ENCODE measurements at regions not wholly inside any gene's neighbourhood (a gene's known extent, or its start where the extent isn't known, plus 50 kb on each side); places are given as distances from the start of the nearest gene placed in this dataset.
"Not testable (repeated sequence)": the region's sequence is repeated elsewhere in the genome, so short reads cannot be mapped to it uniquely, and the experiment has no call there.

DNA sequence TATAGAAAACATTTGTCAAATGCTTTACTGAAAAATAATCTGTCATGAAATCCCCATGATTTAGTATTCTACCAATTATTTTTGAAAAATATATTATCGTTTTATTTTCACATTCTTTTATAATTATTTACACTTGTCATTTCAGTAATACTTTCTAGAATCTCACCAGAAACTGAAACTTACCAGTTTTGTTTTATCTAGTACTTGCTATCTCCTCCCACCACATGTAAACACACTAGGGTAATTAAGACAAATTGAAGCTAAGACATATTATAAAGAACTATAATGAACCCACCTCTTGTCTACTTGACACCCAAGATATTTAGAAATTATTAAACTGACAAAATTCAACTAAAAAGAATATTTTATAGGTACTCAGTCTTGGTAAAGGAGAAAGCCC is 51.5 kb upstream of the GRM3 start:
- DNase-seq: no peak

DNA sequence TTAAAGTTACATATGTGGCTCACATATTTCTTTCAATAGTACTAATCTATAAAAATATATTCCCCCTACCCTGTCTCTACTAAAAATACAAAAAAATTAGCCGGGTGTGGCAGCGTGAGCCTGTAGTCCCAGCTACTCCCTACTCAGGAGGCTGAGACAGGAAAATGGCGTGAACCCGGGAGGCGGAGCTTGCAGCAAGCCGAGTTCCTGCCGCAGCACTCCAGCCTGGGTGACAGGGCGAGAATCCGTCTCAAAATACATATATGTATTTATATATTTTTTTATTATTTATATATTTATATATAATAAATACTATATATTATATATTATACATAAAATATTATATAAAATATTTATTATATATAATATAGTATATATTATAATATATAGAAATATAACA is 69.7 kb upstream of the GRM3 start:
- no peak for DNase-seq

DNA sequence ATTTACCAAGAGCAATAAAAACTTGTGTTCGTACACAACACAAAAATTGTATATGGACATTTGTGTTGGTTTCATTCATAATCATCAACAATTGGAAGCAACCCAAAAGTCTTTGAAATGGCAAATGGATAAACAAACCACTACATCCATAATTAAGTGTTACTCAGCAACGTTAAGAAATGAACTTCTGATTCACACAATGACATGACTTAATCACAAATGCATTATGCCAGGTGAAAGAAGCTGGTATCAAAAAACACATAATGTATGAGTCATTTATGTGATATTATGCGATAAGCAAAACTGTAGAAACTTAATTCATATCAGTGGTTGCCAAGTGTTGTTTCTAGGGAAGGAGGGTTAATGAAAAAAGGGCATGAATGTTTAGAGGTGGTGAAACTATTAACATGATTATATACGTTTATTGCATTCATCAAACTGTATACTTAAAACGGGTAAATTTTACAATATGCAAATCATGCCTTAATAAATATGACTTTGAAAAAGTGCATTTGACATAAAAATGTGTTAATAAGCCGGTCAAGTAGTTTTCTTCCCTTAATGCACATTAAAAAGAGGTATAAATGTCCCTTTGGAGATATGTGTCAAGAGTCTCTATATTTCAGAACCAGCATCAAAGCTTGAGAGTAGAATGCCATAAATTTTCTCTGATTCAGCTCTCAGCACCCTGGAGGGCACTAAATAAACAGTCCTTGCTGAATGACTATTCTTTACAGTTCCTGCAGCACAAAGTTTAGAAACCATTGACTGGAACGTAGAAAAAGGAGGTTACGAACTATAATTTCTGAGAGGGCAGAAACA is 84.8 kb upstream of the GRM3 start:
- no peak for DNase-seq

DNA sequence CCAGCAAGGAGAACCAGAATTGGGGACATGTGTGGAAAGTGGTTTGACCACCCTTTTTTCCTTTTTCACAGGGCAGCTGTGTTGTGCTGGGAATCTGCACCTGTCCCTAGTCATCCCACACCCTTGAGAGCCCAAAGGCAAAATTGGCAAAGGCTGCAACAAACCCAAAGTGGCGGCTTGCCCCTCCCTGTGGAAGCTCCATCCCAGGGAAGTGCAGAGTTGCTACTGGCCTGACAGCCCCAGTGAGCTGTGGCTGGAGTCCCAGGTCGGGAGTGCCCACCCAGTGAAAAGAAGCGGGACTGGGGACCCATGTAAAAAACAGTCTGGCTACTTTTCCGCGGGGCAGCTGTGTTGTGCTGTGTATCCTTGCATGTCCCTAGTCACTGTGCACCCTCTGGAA is 109.1 kb upstream of the GRM3 start:
- no peak for DNase-seq

DNA sequence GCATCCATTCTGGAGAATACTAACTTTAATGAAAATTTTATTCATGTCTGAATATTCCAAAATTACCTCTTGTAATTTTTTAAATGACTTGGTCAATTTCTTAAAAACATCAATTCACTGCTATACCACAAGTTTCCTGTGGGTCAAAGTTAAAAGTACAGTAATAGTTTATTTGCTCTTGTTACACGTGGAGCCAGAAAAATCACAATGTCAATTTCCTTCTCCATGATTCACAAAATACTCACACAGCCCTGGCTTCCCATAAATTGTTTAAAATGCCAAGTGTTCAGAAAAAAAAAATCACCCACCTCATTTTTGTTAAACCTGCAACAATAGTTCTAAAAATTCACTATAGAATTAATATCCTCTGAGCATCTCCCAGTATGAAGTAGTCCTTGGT is 139.5 kb upstream of the GRM3 start:
- DNase-seq: no peak

DNA sequence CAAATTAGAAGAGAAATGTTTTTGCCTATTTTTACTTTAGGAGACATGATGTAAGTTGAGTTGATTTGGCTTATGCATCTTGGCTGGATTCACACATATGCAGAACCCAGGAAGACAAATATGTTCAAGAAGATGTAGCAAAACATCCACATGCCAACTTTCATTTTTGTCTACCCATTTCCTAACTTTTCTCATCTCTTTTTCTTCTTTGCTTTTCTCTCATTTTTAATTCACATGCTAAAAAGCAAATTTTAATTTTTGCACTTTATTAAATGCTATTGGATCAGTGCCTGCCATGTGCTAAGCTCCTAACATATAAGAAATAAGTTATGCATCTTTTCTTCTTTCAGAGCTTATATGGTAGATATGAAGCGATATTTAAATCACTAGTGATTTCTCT is 143.7 kb upstream of the GRM3 start:
- no peak for DNase-seq

DNA sequence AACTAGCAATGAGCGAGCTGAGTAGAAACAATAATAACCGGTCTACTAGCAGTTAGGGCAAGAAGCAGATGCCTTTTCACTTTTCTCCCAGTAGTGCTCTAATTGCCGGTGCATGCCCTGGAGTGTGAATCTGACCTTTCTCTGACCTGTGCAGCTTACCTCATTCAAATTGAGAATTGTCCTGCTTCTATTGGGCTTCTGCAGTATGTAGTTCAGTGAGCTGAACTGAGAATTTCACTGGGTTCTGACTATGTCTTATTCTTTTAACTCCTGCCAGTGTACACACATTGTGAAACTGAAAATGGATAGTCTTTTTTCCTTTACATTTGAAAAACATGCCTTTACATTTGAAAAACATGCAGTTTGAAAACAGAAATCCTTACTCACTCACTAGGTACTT is 157.9 kb upstream of the GRM3 start:
- DNase-seq: no peak

DNA sequence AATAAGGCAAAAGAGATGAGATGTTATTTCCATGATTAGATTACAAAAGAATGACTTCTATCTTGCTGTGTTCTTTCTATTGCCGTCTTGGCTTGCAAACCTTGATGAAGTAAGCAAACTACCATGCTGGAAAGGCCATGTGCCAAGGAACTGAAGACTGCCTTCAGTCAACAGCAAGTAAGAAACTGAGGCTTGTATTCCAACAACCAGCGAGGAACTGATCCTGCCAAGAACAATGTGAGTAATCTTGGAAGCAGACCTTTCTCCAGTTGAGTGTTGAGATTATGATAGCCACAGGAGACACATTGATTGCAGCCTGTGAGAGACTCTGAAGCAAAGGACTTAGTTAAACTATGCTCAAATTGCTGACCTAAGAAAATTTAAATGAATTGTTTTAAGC is 164.6 kb upstream of the GRM3 start:
- DNase-seq: no peak

DNA sequence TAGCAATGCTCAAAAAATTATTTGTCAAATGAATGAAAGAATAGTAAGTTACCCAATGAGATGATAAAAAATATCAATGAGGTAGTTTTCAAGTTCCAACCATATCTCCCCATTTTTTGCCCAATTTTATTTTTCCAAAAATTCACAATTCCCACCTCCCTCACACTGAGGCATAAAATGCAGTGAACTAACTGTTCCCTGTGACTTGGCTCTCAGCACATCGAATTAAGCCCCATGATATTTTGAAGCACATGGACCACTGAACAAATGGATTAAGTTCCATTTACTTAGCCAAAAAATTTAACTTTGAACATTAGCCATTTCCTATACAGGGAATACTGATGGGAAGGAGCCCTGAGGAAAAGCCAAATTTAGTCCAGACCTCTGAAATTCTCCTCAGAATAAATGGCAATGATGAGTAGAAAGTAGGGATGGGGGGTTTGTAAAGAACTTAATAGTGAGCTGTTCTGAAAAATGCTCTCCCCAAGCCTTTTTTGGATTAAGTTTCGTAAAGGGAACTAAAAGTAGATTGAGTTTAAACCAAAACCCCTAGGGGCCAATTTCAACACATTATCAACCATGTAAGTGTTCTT is 166.3 kb upstream of the GRM3 start:
- DNase-seq: no peak

DNA sequence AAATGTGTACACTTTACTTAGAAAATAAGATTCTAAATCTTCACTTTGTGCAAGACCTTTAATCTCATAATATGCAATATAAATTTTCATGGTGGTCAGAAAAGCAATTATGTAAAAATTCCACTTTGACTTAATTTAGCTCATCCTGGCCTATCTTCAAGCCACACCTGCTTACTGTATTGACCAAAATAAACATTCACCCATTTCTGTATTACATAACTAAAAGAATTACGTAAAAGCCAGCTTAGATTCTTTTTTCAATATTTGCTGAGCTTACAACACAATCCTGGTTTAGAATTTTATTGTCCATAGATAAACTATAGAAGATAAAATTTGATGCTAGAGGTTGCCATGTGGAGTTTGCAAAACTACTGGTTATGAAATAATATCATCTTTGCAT is 172.9 kb upstream of the GRM3 start:
- DNase-seq: no peak

DNA sequence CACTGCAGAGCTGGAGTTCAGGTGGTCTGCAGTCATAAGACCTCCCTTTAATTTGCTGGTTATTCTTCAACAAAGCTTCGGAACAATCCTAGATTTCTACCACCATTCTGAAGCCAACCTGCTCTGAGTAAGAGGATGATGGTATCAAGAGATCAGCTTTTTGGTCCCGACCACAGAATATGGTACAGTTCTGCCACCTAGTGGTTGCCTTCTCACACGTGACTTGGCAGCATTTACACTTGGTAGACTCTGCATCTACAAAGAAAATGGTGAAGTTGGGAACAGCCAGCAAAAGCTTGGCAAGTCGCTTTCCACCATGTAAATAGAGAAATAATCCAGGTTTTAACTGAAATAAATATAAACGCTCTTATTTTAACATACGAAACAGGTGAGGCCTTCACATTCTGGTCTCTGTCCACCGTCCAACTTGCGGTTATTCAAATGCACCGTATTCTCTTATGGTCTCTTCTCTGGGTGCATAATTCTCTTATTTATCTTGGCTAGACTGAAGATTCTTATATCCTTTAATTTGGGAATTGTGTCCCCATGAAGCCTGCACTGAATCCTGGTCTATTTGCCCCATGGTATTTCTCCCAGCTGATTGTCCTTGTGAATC is 173.9 kb upstream of the GRM3 start:
- peak; percentile 34 to 67 for DNase-seq

DNA sequence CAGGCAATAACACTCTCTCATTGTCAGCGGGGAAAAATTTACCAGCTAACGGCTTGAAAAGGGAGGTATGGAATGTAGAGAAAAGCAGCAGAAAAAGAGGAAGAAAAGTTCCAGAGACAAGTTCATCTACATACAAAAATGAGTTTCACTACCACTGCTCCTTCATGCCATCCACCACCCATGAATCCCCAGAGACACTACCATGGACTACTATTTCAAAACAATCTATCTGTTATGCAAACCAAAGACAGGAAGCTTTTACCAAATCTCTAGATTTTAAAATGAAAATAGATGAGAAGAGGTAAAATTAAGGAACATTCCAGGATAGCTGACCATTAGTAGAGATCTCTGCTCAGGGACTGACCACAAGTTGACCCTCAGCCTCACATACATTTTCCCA is 189.0 kb upstream of the GRM3 start:
- DNase-seq: no peak

DNA sequence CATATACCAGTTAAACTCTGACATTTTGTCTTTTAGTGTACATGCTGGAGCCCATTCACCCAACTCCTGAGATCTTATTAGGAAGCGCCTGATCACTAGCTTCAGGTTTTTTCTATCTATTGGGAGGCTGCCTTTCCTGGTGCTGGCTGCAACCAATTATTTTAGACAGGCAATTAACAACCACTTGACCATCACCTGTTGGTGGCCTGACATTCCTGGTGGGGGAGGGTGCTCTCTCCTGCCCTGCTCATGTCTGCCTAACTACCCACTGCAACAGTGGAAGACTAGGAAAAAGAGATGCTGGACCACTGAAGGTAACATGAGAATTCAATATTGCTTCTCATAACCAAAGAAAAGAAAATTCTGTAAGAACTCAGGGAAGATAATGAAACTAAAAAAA is 190.3 kb upstream of the GRM3 start:
- no peak for DNase-seq

DNA sequence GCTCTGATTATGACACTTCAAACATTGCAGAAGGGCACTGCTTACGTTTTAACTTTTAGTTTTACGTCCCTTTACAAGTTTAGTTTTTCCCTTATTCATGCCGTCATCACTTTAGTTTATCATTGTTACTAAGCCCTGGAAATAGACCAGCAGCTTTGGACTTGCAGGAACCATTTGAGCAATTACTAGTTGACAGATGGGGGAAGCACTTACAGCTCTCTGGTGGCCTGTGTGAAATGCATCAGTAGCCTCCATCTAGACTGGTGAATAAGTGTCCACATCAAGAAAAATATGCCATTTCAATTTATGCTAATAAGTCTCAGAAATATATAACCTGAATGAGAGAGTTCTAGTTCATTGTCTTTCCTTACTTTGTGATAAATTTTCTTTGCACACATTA is 194.9 kb upstream of the GRM3 start:
- no peak for DNase-seq

DNA sequence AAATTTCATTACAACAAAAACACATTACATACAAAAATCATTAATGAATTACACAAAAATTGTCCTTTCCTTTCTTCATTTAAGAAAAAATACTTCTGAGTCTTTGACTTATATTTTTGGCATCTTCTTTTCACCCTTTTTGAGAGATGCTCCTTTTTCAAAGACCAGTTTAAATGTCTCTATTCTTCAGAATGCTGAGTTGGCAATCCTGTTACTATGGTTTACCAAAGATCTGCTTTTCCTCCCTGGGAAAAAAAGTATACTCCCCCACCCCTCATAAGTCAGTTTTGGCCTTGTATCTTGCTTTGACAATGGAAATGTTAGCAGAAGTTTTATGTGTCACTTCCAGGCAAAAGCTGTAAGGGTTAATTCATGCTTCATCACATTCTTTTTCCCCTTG is 198.4 kb upstream of the GRM3 start:
- DNase-seq: no peak

DNA sequence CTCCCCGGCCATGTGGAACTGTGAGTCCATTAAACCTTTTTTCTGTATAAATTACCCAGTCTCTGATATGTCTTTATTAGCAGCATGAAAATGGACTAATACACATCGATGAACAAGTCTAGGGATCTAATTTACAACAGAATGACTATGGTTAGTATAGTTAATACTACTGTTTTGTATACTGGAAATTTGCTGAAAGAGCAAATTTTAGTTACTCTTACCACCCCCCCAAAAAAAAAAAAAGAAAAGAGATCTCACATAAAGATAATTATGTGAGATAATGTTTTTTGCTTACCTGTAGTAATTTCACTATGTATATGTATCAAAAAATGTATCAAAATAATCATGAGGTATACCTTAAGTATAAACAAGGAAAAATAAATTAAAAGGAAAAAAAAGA is 199.5 kb upstream of the GRM3 start:
- DNase-seq: no peak

DNA sequence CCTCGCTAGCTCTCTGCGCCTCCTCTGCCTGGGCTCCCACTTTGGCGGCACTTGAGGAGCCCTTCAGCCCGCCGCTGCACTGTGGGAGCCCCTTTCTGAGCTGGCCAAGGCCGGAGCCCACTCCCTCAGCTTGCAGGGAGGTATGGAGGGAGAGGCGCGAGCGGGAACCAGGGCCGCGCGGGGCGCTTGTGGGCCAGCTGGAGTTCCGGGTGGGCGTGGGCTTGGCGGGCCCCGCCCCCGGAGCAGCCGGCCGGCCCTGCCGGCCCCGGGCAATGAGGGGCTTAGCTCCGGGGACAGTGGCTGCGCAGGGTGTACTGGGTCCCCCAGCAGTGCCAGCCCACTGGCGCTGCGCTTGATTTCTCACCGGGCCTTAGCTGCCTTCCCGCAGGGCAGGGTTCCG is 203.3 kb upstream of the GRM3 start:
- not testable (repeated sequence) for DNase-seq

DNA sequence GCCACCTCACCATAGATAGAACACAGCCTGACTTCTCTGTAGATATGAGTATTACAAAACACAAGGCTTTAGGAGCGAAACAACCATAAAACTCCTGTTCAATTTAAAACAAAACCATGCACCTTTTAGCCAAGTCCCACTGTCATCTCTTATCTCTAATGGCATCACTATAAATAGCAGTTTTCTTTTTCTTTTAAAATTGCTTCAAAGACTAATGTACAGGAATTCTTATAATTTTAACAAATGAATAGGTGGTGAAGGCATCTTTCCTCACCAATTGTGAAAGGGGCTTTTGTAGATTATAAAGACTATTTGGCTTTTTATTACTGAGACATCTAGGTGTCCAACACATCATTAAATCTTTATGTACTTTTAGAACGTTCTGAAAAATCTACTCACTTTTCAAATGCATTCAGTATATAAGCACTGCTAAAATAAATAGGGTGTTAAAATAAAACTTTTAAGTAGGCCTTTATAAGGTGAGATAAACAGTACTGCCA is 205.7 kb upstream of the GRM3 start:
- DNase-seq: no peak

DNA sequence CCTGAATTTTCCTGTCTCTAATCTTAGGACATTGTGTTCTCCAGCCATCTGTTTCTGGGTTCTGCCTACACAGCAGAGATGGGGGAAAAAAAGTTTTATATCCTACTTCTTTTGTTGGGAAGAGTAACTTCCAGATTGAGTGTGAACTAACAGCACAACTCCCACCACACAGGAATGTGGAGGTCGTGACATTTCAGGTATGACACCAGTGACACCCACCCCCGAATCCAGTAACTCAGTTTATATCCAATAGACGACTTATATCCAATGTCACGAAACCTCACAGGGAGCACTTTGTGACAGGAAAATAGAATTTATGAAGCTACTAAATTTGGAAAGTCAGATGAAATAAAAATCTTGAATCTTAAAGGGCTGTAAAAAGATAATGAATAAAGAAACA is 211.9 kb upstream of the GRM3 start:
- no peak for DNase-seq

DNA sequence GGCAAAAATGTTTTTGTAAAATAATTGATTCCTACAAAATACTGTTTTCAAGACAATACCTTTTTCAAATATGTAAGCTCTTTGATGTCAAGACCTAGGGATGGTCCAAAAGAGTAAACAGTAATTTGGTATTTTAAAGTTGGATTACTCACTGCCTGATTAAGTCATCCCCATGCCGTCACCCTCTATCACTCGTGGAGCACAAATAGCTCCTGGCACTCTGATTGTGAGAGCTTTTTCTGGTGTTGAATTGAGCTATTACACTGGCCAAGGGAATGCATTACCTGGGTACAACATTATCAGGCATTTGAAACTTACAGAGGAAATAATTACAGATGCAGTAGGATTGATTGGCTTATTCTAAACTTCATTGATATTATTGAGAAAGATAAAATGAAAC is 231.9 kb upstream of the GRM3 start:
- DNase-seq: no peak

DNA sequence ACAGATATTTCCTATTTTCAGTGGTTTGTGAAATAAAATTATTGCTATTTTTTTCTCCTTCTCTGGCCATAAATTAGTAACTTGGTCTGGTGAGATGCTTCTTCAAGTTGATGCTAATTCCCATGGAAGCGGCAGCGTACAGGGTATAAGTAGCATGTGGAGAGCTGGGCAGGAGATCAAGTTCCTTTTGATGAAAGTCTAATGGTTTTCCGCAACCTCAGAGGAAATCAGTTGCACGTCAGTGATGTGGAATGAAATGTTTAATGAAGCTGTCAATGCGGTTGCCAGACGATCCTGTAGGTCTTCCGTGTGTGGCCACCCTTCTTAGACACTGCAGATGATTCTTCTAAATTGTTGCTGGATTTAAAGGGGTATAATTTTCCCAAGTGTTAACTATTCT is 236.4 kb upstream of the GRM3 start:
- no peak for DNase-seq

DNA sequence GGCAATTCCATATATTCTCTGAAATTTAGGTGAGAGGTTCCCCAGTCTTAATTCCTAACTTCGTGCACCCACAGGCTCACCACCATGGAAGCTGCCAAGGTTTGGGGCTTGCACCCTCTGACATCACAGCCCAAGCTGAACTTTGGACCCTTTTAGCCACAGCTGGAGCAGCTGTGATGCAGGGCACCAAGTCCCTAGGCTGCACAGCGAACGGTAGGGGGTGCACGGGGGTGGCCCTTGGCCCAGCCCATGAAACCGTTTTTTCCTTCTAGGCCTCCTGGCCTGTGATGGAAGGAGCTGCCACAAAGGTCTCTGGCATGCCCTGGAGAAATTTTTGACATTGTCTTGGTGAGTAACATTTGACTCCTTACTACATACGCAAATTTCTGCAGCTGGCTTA is 251.9 kb upstream of the GRM3 start:
- DNase-seq: no peak

DNA sequence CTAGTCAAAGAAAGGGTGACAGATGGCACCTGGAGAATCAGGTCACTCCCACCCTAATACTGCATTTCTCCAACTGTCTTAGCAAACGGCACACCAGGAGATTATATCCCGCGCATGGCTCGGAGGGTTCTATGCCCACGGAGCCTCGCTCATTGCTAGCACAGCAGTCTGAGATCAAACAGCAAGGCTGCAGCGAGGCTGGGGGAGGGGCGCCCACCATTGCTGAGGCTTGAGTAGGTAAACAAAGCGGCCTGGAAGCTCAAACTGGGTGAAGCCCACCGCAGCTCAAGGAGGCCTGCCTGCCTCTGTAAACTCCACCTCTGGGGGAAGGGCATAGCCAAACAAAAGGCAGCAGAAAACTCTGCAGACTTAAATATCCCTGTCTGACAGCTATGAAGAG is 268.1 kb upstream of the GRM3 start:
- DNase-seq: not testable (repeated sequence)

DNA sequence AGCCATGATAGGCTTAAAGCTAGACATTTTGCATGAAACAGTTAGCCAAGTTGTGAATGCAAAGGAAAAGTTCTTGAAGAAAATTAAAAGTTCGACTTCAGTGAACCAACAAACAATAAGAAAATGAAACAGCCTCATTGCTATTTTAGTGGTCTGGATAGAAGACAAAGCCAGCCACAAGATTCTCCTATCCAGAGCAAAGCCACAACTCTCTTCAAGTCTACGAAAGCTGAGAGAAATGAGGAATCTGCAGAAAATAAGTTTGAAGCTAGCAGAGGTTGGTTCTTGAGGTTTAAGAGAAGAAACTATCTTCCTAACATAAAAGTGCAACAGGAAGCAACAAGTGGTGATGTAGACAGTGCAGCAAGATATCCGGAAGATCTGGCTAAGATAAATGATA is 271.4 kb upstream of the GRM3 start:
- no peak for DNase-seq

Data from NCI-H187 (cell line).